ENCODE measurements at regions not wholly inside any gene's neighbourhood (a gene's known extent, or its start where the extent isn't known, plus 50 kb on each side); places are given as distances from the start of the nearest gene placed in this dataset.

DNA sequence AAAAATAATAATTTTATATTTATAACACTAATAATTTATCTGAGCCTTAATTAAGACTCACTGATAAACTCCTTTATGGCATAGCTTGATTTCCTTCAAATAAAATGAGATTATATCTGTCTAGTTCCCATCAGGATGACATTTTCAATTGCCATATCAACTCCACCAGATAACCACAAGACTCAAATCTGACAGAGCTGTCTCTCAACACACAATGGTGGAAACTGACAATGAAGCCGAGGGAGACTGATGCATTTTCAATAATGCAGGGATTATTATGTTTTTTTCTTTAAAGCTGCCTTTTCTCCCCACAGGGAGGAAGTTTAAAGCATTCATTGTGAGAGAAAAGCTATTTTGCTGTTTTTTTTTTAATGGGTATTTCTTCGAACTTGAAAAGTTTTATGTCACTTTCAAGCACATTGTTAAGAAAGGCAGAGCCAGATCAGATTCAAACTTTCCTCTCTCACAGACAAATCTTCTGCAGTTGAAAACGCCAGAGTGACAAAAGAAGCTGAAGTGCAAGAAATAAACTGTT, 1326.9 kb upstream of the MIR17HG start:
- TF ChIP-seq NR3C1 (CRISPR knock-in tag; conservative IDR thresholded peaks at IDR 0.05; ENCODE audit: low read depth) (no peak), RORB (CRISPR knock-in tag; IDR thresholded peaks at IDR 0.05) (no peak), JUN (CRISPR knock-in tag; IDR thresholded peaks at IDR 0.05) (no peak), ZNF423 (CRISPR knock-in tag; IDR thresholded peaks at IDR 0.05) (no peak)
- TF ChIP-seq, protein P1, sequence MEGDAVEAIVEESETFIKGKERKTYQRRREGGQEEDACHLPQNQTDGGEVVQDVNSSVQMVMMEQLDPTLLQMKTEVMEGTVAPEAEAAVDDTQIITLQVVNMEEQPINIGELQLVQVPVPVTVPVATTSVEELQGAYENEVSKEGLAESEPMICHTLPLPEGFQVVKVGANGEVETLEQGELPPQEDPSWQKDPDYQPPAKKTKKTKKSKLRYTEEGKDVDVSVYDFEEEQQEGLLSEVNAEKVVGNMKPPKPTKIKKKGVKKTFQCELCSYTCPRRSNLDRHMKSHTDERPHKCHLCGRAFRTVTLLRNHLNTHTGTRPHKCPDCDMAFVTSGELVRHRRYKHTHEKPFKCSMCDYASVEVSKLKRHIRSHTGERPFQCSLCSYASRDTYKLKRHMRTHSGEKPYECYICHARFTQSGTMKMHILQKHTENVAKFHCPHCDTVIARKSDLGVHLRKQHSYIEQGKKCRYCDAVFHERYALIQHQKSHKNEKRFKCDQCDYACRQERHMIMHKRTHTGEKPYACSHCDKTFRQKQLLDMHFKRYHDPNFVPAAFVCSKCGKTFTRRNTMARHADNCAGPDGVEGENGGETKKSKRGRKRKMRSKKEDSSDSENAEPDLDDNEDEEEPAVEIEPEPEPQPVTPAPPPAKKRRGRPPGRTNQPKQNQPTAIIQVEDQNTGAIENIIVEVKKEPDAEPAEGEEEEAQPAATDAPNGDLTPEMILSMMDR (IDR thresholded peaks at IDR 0.05), result no peak
